ENCODE measurements at regions not wholly inside any gene's neighbourhood (a gene's known extent, or its start where the extent isn't known, plus 50 kb on each side); places are given as distances from the start of the nearest gene placed in this dataset.
"Not testable (repeated sequence)": the region's sequence is repeated elsewhere in the genome, so short reads cannot be mapped to it uniquely, and the experiment has no call there.

- intact Hi-C loops (cut with DNase I); DNase-seq; ATAC-seq: not testable (repeated sequence)
Measured at GRCh38 chr2:111345439-111345838, 224.7 kb downstream of the BCL2L11 start.

GRCh38 chr2:111346018-111346930 is 225.6 kb downstream of the BCL2L11 start:
- intact Hi-C loops (cut with DNase I), result not testable (repeated sequence)
- peak; percentile 61 for DNase-seq
- peak; percentile 83 to 86 for ATAC-seq

- DNase-seq; intact Hi-C loops (cut with DNase I): not testable (repeated sequence)
- ATAC-seq, result peak; percentile 51 to 56
Measured at GRCh38 chr2:111347695-111348094, 227.0 kb downstream of the BCL2L11 start.

- intact Hi-C loops (cut with DNase I); DNase-seq; ATAC-seq: not testable (repeated sequence)
Measured at GRCh38 chr2:111348316-111348715, 227.6 kb downstream of the BCL2L11 start.

- DNase-seq (peak; percentile 35), ATAC-seq (peak; percentile 80 to 83)
- intact Hi-C loops (cut with DNase I), result not testable (repeated sequence)
Measured at GRCh38 chr2:111355022-111355817, 234.5 kb downstream of the BCL2L11 start.

GRCh38 chr2:111355823-111356511 is 235.3 kb downstream of the BCL2L11 start:
- ATAC-seq, result peak; percentile 10 to 64
- intact Hi-C loops (cut with DNase I); DNase-seq: not testable (repeated sequence)

GRCh38 chr2:111356512-111357031 is 235.9 kb downstream of the BCL2L11 start:
- intact Hi-C loops (cut with DNase I), result not testable (repeated sequence)
- ATAC-seq (peak; percentile 87 to 91), DNase-seq (peak; percentile 77)

- DNase-seq (peak; percentile 29), ATAC-seq (peak; percentile 82 to 84)
- intact Hi-C loops (cut with DNase I), result not testable (repeated sequence)
Measured at GRCh38 chr2:111365986-111366640, 245.4 kb downstream of the BCL2L11 start.

GRCh38 chr2:111366641-111367029 is 245.9 kb downstream of the BCL2L11 start:
- DNase-seq; intact Hi-C loops (cut with DNase I): not testable (repeated sequence)
- ATAC-seq, result peak in 1 of 2 donors; percentile 9

GRCh38 chr2:111367080-111367479 is 246.4 kb downstream of the BCL2L11 start:
- intact Hi-C loops (cut with DNase I), result not testable (repeated sequence)

GRCh38 chr2:111367871-111368270 is 247.2 kb downstream of the BCL2L11 start:
- intact Hi-C loops (cut with DNase I); DNase-seq: not testable (repeated sequence)
- peak in 1 of 2 donors; percentile 54 for ATAC-seq

More at GRCh38 chr2:111367080-111367479, 246.4 kb downstream of the BCL2L11 start:
- ATAC-seq, DNase-seq: not testable (repeated sequence)

- DNase-seq; intact Hi-C loops (cut with DNase I): not testable (repeated sequence)
- peak; percentile 17 to 41 for ATAC-seq
Measured at GRCh38 chr2:111368288-111368687, 247.6 kb downstream of the BCL2L11 start.

- DNase-seq; intact Hi-C loops (cut with DNase I); ATAC-seq: not testable (repeated sequence)
Measured at GRCh38 chr2:111373060-111373459, 252.3 kb downstream of the BCL2L11 start.

- intact Hi-C loops (cut with DNase I); DNase-seq; ATAC-seq: not testable (repeated sequence)
Measured at GRCh38 chr2:111373989-111374388, 253.3 kb downstream of the BCL2L11 start.

GRCh38 chr2:111374734-111375133 is 254.0 kb downstream of the BCL2L11 start:
- intact Hi-C loops (cut with DNase I); DNase-seq: not testable (repeated sequence)
- peak in 1 of 2 donors; percentile 9 for ATAC-seq

- ATAC-seq; intact Hi-C loops (cut with DNase I); DNase-seq: not testable (repeated sequence)
Measured at GRCh38 chr2:111375320-111375883, 254.7 kb downstream of the BCL2L11 start.

GRCh38 chr2:111376272-111376970 is 255.7 kb downstream of the BCL2L11 start:
- intact Hi-C loops (cut with DNase I); DNase-seq: not testable (repeated sequence)
- ATAC-seq, result peak; percentile 12 to 58
